Stimulated activated CD4-positive, alpha-beta T cell treated with anti-CD3 and anti-CD28 coated beads, Interleukin-15, amount 100 ng/mL, for 24 hours (primary cell): ENCODE measurements at regions not wholly inside any gene's neighbourhood (a gene's known extent, or its start where the extent isn't known, plus 50 kb on each side); places are given as distances from the start of the nearest gene placed in this dataset.
"Not testable (repeated sequence)": the region's sequence is repeated elsewhere in the genome, so short reads cannot be mapped to it uniquely, and the experiment has no call there.

Experiments used
- DNase-seq: peaks from one replicate; pipeline ENCODE4 v3.0.0-alpha.2; 2020

DNA sequence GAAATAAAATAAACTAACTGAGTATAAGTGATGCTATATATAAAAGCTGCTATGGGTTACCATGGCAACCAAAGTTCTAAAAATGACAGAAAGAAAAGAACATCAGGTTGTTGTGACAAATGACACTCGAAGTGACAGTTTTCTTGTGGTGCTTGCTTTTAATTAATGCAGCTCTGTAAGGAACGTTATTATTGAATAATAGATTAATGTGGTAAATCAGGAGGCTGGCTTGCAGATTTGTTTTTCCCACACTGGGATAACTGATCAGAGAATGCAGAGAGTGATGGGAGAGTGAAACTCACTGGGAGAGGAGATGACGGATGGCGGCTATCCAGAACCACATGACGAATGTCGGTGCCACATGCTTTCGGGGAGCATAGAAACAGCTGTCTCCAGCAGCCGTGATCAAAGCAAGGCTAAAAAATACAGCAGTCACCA, 207.0 kb upstream of the ATP10A start:
- DNase-seq = no peak

DNA sequence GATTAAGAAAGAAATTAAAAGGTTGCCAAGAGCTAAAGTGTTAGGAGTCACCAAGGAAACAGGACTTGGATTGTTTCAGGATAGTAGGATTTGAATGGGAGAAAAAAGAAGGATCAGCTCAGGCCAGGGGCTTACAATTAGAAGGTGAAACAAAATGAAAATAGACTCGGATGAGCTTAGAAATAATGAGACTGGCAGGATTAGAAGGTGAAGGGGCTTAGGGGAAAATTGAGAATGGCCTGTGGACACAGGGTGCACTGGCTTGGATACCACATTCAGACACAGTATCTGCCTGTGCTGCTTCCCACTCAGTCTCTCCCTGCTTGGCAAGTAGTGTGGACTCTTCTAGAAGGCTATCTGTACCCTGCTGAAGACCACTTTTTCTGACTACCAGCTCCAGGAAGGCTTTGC, 206.1 kb upstream of the ATP10A start:
- DNase-seq = no peak

DNA sequence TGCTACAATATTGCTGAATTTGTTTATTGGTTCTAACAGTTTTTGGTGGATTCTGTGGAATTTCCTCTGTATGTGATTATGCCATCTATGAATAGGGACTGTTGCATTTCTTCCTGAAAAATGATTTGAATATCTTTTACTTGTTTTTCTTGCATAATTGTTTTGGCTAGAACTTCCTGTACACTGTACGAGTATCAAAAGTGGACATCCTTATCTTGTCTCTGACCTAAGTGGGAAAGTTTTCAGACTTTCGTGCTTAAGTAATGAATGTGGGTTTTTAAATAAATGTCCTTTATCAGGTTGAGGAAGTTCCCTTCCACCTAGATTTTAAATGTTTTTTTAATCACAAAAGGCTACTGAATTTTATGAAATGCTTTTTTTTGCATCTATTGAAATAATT, 203.8 kb upstream of the ATP10A start:
- no peak for DNase-seq

GRCh38 chr15:26065723-26066122, 202.6 kb upstream of the ATP10A start:
- DNase-seq = no peak

DNA sequence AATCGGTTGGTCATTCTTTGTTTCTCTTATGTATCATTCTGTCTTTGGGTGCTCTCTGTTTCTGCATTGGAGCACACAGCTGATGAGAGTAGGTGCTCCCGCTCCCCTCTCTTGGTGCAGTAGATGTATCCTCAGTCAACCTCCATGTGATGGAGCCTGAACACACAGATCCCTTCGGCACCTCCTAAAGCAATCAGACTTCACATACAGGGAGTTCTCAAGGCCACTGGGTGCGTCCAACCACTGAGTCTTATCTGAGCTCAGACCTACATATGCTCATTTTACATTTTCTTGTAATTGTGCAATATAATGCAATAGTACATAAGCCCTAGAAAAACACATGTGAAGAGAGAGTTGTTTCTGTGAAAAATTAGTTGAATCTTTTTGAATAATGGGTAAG, 198.1 kb upstream of the ATP10A start:
- no peak for DNase-seq

DNA sequence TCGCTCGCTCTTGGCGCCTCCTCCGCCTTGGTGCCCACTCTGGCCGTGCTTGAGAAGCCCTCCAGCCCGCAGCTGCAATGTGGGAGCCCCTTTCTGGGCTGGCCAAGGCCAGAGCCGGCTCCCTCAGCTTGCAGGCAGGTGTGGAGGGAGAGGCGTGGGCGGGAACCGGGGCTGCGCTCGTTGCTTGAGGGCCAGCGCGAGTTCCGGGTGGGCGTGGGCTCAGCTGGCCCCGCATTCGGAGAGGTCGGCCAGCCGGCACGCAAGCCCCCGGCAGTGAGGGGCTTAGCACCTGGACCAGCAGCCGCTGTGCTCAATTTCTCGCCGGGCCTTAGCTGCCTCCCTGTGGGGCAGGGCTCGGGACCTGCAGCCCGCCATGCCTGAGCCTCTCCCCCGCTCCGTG, 193.6 kb upstream of the ATP10A start:
- not testable (repeated sequence) for DNase-seq

GRCh38 chr15:26051761-26052675, 188.9 kb upstream of the ATP10A start:
- DNase-seq = no peak

GRCh38 chr15:26050984-26051383, 187.9 kb upstream of the ATP10A start:
- DNase-seq = no peak

DNA sequence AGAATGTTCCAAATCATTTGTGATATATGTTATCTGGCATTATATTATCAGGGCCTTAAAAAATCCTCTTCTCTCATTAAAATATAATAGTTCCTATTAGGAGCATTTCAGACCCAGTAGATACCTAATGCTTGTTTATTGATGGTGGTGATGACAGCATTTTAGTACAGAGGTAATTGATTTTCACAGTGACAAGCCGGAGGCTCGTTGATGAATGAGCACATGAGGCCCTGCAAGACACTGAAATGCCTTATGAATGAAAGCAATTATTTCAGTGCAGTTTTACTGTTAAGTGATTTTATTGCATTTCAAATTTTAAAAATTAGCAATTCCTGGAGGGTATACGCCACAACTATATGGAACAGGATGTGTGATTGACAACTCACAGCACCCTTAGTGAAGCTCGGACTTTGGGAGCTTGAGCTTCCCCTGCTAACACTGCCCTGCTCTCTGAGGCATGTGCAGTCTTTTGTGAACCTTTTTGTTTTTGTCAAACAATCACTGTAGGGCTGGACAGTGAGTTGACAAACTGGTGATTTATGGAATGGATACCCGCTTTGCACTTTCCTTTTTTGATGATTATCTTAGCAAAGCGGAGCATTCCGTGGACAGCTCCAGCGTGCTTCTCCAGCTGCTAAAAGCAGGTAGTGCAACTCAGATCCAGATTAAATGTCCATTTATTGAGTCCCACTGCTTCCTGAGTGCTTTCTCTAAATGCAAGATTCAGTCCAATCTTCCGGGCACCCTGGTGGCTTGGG, 187.0 kb upstream of the ATP10A start:
- no peak for DNase-seq

- no peak for DNase-seq
Measured at GRCh38 chr15:26048669-26049068, 185.5 kb upstream of the ATP10A start.

DNA sequence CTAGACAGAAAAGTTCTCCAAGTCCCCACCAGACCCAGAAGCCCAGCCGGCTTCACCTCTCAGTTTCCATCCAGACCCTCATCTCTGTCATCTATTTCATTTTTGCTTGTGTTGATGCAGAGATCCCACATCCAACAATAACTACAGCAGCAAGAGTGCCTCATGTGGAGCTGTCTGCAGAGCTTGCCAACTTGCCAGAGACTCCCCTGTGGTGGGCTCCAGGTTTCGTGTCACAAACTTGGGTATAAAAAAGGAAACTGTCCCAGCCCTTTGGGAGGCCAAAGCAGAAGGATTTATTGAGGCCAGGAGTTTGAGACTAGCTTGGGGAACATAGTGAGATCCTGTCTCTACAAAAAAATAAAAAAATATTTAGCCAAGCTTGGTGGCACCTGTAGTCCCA, 182.4 kb upstream of the ATP10A start:
- no peak for DNase-seq

- DNase-seq = no peak
Measured at GRCh38 chr15:26043018-26043417, 179.9 kb upstream of the ATP10A start.

GRCh38 chr15:26038693-26039092, 175.6 kb upstream of the ATP10A start:
- DNase-seq = no peak

GRCh38 chr15:26037369-26037768, 174.2 kb upstream of the ATP10A start:
- no peak for DNase-seq

GRCh38 chr15:26033493-26033892, 170.4 kb upstream of the ATP10A start:
- no peak for DNase-seq

- no peak for DNase-seq
Measured at GRCh38 chr15:26032162-26032846, 169.2 kb upstream of the ATP10A start.

DNA sequence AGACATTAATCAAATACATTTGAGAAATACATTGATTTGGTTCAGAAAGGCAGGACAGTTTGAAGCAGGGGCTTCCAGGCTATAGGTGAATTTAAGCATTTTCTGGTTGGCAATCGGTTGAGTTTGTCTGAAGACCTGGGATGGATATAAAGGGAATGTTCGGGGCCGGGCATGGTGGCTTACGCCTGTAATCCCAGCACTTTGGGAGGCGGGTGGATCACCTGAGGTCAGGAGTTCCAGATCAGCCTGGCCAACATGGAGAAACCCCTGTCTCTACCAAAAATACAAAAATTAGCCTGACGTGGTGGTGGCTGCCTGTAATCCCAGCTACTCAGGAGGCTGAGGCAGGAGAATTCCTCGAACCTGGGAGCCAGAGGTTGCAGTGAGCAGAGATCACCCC, 166.5 kb upstream of the ATP10A start:
- not testable (repeated sequence) for DNase-seq

DNA sequence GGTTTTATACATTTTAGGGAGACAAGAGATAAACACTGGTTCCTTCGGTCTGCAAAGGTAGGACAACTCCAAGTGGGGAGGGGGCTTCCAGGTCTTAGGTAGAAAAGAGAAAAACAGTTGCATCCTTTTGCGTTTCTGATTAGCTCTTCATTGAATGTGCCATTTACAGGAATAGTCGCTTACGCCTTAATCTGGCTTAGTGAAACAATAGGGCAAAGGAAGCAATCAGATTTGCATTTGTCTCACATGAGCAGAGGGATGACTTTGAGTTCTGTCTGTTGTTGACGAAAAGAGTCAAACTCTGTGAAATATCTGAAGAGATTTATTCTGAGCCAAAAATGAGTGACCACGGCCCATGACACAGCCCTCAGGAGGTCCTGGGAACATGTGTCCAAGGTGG, 166.0 kb upstream of the ATP10A start:
- DNase-seq = no peak

DNA sequence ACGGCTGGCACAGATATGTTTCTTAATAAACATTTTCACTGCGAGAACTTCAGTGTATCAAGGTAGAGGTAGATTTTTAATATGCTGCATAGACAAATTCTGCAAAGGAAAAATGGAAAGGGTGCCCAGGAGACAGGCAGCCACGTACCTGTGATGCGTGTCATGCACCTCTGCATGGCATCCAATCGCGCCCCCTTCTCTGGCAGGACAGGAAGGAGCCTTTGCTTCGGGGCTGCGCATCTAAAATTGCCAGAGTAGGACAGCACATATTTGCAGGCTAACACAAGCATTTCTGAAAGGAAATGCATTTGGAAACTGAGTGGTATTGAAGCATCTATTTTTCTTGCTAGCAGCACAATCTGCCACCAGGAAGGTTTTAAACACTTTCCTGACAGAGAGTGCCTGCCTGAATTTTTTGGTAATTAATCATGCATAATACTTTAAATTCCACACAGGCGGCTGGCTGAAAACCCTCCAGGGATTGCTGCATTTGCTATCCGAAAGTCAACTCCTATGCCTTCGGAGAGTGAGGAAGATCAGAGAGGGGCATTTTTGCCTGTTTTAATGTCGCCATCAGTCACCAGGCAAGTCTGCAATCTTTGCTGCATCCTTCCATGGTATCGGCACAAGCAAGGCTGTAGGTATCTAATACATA, 165.1 kb upstream of the ATP10A start:
- DNase-seq = no peak

DNA sequence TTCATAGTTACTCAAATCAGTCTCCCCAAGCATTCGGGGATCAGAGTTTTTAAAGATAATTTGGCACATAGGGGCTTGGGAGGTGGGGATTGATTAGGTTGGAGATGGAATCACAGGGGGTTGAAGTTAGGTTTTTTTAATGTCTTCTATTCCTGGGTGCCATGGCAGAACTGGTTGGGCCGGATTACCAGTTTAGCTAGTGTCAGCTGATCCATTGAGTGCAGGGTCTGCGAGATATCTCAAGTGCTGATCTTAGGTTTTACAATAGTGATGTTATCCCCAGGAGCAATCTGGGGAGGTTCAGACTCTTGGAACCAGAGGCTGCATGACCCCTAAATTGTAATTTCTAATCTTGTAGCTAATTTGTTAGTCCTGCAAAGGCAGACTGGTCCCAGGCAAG, 163.5 kb upstream of the ATP10A start:
- not testable (repeated sequence) for DNase-seq

GRCh38 chr15:26024241-26024640, 161.1 kb upstream of the ATP10A start:
- DNase-seq = no peak

DNA sequence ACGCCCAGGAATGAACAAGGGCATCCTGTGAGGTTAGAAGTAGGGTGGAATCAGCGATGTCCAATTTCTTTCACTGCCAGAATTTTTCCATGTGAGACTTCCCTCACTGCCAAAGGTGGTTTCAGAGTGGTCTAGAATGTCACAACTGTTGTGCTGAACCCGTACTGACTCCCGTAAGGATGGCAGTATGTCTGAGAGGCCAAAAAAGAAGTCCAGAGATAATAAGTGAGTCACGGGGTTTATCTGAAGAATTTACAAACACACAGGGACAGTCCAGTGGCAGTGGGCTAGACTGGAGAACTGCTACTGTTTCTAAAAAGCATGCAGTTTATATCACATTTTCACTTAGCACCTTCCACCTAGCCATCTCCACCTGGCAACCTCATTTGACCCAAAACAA, 160.6 kb upstream of the ATP10A start:
- DNase-seq = no peak

- DNase-seq = no peak
Measured at GRCh38 chr15:26023231-26023630, 160.1 kb upstream of the ATP10A start.
